Body of pancreas (tissue), 4 donors: ENCODE measurements at regions not wholly inside any gene's neighbourhood (a gene's known extent, or its start where the extent isn't known, plus 50 kb on each side); places are given as distances from the start of the nearest gene placed in this dataset.

Source experiments
- CTCF ChIP-seq, 7 experiments: fragments of 450-650 bp in 4 of 7; fragments of 200-600 bp in 3 of 7; sonication (generic) in 3 of 7; IDR thresholded peaks; one replicate each; pipeline ENCODE4 v1.5.1; 2016 to 2019; ENCODE audit warnings: antibody characterized with exemption in 7 of 7
- POLR2A ChIP-seq, 3 donors: fragments of 450-650 bp; IDR thresholded peaks; one replicate each; pipeline ENCODE4 v1.6.1; 2016; ENCODE audit warnings: antibody characterized with exemption in 3 of 3, mild to moderate bottlenecking in 2 of 3

GRCh38 chr6:122035173-122035572 lies 364.3 kb upstream of the HSF2 start:
- TF ChIP-seq CTCF (IDR thresholded peaks at IDR 0.05) = no peak
- TF ChIP-seq POLR2A (IDR thresholded peaks at IDR 0.05) = no peak
